ENCODE measurements at regions not wholly inside any gene's neighbourhood (a gene's known extent, or its start where the extent isn't known, plus 50 kb on each side); places are given as distances from the start of the nearest gene placed in this dataset.

- TF ChIP-seq CTCF (IDR thresholded peaks at IDR 0.05; ENCODE audit: insufficient read depth, low read depth, low read length) (no peak), EZH2 (IDR thresholded peaks at IDR 0.05; ENCODE audit: insufficient read depth, low read length) (no peak)
Measured at GRCh38 chr10:90407131-90407530, 450.7 kb downstream of the HTR7 start.
